Activated gamma-delta T cell treated with Interleukin-2 at 50 U/mL for 16 hours (primary cell): ENCODE measurements at regions not wholly inside any gene's neighbourhood (a gene's known extent, or its start where the extent isn't known, plus 50 kb on each side); places are given as distances from the start of the nearest gene placed in this dataset.
A peak's percentile ranks its signal among the peaks of the same experiment; 100 is the strongest.

Source experiments
- DNase-seq: peaks from one replicate; pipeline ENCODE4 v3.0.0-alpha.2; 2020

DNA sequence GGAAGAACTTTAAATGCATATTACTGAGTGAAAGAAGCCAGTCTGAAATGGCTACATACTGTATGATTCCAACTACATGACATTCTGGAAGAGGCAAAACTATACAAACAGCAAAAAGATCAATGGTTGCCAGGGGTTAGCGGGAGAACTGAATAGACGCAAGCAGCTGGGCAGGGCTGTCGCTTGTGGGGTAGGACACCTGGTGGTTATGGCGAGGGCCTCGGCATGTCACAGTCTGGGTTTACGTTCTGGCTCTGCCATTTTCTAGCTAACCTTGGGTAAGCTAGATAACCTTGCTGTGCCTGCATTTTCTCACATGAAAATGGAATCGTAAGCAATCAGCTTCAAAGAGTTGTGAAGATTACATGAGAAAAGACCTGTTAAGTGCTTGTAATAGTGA lies 55.2 kb upstream of the SYT13 start:
- no peak for DNase-seq

- peak; percentile 94 for DNase-seq
Measured at GRCh38 chr11:45339729-45340519, 53.8 kb upstream of the SYT13 start.

DNA sequence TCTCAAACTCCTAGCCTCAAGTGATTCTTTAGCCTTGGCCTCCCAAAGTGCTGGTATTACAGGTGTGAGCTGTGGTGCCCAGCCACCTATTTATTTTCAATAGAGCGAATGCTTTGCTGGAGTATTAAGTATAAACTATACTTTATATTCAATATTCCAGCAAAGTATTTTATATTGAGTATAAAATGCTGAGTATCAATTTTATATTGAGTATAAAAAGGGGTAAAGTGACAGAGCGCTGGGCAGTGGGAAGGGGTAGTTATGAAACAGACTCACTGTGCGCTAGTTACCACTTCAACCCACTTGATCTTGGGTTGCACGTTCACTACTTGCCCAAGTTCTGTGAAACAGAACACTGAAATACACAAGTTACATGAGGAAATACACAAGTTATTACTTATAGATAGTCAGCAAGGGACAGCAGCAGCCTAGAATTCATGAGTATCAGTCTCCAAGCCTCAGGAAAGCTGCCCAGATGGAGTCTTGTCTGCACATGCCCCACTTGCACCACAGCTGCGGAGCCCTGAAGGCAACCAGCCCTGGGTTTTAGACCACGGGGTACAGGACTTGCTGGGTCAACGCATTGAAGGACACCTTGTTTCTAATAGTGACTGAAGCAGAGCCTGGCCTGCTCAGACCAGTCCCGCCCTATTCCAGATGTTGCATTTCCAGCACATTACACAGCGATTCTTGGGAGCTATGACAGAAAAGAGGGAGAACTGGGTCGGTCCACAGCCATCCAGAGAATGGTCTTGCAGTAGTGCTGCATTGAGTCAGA lies 51.6 kb upstream of the SYT13 start:
- DNase-seq, result no peak

- no peak for DNase-seq
Measured at GRCh38 chr11:45336136-45336535, 50.0 kb upstream of the SYT13 start.
